Body of pancreas (tissue), 4 donors: ENCODE measurements at regions not wholly inside any gene's neighbourhood (a gene's known extent, or its start where the extent isn't known, plus 50 kb on each side); places are given as distances from the start of the nearest gene placed in this dataset.

Experiments used
- CTCF ChIP-seq, 7 experiments: fragments of 450-650 bp in 4 of 7; fragments of 200-600 bp in 3 of 7; sonication (generic) in 3 of 7; IDR thresholded peaks; one replicate each; pipeline ENCODE4 v1.5.1; 2016 to 2019; ENCODE audit warnings: antibody characterized with exemption in 7 of 7
- POLR2A ChIP-seq, 3 donors: fragments of 450-650 bp; IDR thresholded peaks; one replicate each; pipeline ENCODE4 v1.6.1; 2016; ENCODE audit warnings: antibody characterized with exemption in 3 of 3, mild to moderate bottlenecking in 2 of 3

GRCh38 chr22:47331750-47332149 lies 569.3 kb downstream of the TBC1D22A start:
- TF ChIP-seq CTCF (IDR thresholded peaks at IDR 0.05) (no peak), POLR2A (IDR thresholded peaks at IDR 0.05) (no peak)
